22Rv1 (cell line): ENCODE measurements at regions not wholly inside any gene's neighbourhood (a gene's known extent, or its start where the extent isn't known, plus 50 kb on each side); places are given as distances from the start of the nearest gene placed in this dataset.

Experiments
- H3K27ac ChIP-seq: fragments of 450-650 bp; 2 replicates; pipeline ENCODE4 v1.5.1; 2017
- ZFX ChIP-seq: fragments of 450-650 bp; IDR thresholded peaks from 2 replicates; pipeline ENCODE4 v1.6.1; 2017; ENCODE audit warnings: antibody characterized with exemption, borderline replicate concordance
- TF ChIP-seq, protein P1 (sequence below): fragments of 450-650 bp; IDR thresholded peaks from 2 replicates; pipeline ENCODE4 v1.5.1; 2017; ENCODE audit warnings: mild to moderate bottlenecking

DNA sequence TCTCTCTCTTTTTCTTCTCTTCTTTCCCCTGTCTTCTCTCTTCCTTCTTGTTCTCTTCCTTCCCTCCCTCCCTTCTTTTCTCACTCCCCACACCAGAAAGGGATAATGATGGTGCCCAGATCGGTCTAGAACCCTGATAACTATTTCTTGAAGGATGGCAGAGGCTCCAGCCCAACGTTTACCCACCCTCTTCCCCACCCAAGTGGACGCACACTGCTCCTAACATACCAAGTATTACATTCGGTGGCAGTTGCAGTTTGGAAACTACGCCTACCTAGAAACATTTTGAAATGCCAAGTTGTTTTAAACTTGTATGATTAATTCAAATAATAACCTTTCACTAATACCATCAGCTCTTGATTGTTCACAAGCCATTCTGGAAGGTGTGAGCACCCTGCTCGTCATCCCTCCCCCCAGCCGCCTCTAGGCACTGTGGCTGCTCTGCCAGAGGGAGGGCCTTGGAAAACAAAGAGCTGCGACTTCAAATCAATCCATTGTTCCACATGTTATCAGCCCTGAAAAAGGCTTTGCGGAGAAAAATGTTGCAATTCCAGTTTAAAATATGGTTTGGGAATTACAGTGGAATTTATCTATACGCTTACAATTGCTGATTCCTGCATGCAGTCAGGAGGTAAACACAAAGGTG lies 1017.5 kb upstream of the TENM3 start:
- TF ChIP-seq ZFX, result no peak
- TF ChIP-seq, protein P1, sequence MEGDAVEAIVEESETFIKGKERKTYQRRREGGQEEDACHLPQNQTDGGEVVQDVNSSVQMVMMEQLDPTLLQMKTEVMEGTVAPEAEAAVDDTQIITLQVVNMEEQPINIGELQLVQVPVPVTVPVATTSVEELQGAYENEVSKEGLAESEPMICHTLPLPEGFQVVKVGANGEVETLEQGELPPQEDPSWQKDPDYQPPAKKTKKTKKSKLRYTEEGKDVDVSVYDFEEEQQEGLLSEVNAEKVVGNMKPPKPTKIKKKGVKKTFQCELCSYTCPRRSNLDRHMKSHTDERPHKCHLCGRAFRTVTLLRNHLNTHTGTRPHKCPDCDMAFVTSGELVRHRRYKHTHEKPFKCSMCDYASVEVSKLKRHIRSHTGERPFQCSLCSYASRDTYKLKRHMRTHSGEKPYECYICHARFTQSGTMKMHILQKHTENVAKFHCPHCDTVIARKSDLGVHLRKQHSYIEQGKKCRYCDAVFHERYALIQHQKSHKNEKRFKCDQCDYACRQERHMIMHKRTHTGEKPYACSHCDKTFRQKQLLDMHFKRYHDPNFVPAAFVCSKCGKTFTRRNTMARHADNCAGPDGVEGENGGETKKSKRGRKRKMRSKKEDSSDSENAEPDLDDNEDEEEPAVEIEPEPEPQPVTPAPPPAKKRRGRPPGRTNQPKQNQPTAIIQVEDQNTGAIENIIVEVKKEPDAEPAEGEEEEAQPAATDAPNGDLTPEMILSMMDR, result no peak

DNA sequence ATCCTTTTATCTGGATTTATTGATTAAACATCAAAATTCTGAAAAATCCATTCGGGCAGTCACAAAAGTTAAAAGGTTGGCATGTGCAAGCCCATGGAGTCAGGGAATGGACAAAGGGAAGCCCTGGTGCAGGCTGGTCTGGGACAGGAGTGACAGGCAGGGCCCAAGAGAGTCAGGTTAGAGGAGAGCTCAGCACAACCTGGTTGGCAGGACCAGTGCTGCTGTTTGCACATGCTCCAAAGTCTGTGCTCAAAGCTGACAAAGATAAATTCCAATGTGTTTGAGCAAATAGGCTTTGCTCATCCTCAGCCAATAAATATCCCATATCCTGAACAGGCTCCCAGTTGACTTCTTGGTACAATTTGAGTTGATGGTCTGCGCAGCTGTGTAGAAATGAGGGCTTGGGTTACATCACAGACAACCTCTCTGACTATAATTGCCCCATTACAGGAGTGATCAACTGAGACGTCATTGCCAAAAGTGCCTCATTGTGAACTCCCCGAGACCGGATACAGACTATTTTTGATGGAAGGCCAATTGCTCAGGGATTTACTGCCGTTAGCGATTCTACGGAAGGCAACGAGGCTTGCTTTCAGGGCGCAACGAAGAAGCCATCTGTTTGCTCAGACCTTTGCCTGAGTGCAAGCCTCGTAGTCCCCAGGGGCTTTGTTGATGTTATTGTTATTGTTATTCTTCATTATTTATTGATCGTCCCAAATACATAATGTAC lies 1008.1 kb upstream of the TENM3 start:
- H3K27ac ChIP-seq, result no peak overlapping the region
- TF ChIP-seq ZFX, result no peak
- TF ChIP-seq, protein P1, result no peak

More for the DNA sequence above, 1017.5 kb upstream of the TENM3 start:
- no peak overlapping the region for H3K27ac ChIP-seq

DNA sequence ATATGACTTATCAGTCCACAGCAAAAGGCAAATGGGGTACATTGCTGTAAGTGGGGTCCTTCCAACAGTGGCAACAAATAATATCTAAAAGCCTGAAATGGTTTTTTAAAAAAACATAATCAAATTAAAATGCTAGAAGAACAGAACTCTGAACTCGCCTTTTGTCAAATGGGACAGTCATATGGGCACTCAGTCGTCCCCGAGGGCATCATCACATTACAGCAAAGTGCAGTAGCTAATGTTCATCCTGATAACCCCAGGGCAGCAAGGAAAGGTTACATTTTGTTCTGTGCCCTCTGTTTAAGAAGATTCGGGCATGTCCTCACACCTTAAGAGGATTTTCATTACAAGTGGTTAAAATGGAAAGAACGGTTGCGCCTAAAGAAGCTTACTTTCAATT lies 997.9 kb upstream of the TENM3 start:
- H3K27ac ChIP-seq, result no peak overlapping the region
- no peak for TF ChIP-seq ZFX
- TF ChIP-seq, protein P1, result no peak

DNA sequence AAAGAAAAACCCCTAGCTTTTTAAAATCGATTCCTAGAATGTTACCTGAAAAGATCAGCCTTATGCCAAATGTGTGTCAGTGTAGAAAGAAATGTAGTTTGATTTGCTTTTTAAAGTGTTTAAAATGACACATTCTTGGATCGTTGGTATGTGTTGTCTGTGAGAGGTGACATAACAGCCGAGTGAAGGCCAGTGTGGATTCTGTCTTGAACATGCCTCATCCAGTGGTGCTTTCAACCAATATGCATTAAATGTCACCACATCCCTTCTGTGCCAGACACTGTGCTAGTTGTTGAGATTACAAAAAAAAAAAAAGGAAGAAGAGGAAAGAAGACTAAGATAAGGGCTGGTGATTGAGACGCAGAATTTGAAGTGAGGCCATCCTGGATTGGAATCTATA lies 994.2 kb upstream of the TENM3 start:
- TF ChIP-seq, protein P1, result no peak
- no peak for TF ChIP-seq ZFX
- H3K27ac ChIP-seq, result no peak overlapping the region

DNA sequence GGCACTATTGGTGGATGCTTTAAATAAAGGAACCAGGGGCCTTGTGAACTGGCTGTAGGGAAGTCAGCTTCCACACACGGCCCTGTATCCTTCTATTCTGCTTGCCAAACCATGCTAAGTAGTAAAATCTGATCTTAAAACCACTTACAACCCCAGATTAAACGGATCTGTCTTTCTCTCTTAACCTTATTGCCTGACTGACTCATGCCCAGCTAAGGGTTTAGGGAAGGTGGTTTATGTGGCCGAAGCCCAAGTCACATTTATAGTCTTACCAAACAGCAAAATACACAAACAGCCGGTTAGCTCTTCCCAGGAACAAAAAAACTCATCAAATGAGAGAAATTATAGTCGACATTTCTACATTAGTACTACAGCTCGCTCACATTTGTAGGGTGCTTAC lies 988.4 kb upstream of the TENM3 start:
- H3K27ac ChIP-seq, result no peak overlapping the region
- TF ChIP-seq, protein P1, result no peak
- TF ChIP-seq ZFX, result no peak

DNA sequence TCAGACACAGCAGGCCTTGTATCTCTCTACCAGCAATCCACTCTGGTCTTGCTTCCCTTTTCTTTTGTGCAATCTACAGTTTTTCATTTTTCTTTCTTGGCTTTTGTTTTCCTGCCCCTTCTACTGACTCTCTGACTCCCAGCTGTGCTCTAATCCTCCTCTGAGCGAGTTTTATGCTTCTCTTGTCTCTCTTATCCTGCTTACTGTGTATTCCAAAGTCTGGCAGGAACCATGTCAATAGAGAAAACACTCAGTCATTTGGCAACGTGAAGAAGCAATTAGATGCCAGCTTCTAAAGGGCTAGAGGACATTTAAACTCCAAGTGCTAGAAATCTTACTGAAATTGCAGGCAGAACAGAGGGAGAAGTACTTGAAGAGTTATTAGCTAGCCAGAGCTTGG lies 984.6 kb upstream of the TENM3 start:
- TF ChIP-seq ZFX, result no peak
- TF ChIP-seq, protein P1, result no peak
- no peak overlapping the region for H3K27ac ChIP-seq

DNA sequence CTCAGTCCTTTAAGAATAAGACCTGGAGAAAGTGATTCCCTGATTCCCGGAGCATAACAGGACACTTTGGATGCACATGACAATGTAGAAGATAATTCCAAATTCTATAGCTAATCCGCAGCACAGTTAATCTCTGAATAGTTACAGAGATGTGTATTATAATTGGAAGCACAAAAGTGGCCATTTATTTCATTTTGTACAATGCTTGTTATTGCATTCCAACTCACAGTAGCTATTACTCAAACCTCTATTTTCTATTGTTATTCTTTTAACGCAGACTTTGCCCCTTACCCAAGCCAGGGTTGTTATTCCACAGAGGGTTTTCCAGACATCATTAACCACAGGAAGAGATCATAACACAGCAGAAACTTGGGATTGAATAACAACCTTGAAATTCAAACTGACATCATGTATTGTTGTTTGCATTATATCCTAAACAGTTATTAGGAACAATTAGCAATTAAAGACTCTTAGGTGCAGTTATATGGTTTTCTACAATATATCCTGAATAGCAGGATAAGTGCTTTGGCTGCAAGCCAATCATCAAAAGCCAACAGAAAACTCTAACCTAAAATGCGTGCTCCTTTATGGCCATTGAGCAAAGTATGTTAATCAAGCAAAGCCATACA lies 984.0 kb upstream of the TENM3 start:
- no peak overlapping the region for H3K27ac ChIP-seq
- TF ChIP-seq, protein P1, result no peak
- TF ChIP-seq ZFX, result no peak
